ENCODE measurements at regions not wholly inside any gene's neighbourhood (a gene's known extent, or its start where the extent isn't known, plus 50 kb on each side); places are given as distances from the start of the nearest gene placed in this dataset.

DNA sequence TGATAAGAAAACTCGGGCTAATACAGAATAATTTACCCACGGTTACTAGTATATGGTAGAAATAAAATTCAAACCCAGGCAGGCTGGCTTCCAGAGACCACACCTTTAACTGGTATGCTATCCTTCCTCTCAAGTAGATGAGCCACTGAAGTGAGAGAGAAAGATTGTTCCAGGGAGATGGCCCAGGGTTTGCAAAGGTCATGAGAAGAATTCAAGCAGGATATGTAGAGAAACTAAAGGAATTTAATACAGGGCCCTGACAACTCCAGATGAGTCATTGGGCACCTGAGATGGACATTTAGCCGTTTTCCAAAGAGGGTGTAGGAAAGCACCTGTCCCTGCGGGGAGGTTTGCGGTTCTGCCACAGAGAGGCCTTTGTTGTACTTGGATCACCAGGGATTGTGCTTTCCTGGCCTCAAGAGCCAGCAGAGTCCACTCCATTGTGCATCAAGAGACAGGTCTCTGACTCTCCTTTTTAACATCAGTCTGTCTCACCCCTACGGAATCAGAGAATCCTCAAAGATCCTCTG, 152.7 kb upstream of the BLID start:
- no peak for DNase-seq

DNA sequence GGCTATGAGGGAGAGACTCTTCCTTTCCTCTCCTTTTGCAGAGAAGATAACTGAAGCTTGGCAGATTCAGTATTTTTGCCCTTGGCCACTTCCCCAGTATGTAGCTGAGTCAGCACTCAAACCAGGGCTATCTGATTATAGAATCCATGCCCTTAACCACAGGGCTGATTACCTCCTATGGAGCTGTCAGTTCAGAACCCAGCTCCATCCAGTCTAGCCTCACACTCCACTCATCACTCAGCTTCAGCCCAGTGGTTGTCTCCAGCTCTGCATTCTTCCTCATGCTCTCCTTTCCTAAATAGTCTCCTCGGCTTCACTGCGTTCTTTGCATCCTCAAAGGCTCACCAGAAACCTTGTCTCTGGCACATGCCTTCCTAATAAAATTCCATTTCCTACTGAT, 151.6 kb upstream of the BLID start:
- no peak for DNase-seq

DNA sequence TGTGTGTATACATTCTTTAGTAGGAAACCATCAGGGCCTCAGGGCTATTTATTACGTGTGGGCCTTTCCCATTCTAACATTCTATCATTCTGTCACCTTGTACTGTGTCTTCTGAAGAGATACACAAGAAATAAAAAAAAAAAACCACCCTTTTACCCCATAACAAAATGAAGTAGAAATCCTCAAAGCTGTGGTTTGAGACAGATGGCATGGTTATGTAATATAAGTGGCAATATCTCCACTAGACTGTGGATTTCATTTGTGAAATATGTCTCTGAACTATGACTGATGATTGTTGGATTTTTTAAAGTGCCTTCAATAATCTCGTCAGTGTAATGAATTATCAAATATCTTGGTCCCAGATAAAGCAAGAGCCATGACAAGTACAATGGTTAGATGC, 150.0 kb upstream of the BLID start:
- DNase-seq: no peak

DNA sequence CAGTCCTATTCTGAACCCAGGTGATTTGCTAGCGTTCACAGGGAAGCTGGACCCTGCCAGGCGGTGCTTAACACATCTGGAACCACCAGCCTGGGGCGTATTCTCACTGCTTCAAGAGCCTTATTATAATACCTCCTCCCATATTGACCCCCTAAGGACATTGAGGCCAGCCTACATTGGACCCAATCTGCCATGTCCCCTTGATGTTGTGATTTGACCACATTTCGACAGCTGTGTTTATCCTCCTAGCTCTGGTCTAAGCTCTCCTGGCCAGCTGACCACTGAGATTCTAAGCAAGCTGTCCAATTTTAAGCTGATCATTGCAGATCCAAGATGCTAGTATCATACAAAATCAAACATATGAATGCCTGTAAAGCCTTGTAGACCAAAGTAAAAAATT, 148.1 kb upstream of the BLID start:
- no peak for DNase-seq

DNA sequence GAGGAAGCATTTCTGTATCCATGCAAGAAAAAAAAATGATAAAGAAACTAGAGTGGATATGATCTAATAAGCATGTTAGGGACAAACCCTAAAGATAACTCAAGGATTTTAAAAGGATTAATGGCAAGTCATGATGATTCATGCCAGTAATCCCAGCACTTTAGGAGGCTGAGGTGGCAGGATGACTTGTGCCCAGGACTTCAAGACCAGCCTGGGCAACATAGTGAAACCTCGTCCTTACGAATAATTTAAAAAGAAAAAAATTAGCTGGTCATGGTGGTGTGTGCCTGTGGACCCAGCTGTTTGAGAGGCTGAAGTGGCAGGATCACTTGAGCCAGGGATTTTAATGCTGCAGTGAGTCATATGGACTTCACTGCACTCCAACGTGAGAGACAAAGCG, 145.5 kb upstream of the BLID start:
- no peak for DNase-seq

DNA sequence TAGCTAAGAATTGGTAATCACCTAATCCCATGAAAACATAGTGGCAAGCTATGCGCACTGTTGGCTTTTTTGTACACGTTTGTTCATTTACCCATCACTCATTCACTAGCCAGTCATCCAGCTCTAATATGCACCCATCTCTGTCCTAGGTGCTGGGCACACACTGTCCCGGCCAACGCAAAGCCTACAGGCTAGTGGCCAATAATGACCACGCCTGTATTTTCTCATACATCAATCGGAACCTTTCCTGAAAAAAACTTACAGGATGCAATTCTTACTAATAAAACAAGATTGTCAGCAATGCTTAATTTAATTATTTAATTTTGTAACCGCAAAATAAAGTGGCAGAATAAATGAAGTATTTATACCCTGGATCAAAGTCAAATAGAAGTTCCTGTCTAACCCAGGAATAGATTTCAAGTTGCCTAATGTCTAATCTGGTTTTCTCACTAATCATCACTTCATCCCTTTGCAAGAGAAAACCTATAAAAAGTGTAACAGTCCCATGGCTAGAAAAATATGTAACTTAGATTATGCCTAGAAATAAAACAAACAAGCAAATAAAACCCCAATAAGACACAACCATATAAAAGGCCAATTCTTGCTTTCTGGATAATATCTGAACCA, 143.3 kb upstream of the BLID start:
- DNase-seq: no peak

DNA sequence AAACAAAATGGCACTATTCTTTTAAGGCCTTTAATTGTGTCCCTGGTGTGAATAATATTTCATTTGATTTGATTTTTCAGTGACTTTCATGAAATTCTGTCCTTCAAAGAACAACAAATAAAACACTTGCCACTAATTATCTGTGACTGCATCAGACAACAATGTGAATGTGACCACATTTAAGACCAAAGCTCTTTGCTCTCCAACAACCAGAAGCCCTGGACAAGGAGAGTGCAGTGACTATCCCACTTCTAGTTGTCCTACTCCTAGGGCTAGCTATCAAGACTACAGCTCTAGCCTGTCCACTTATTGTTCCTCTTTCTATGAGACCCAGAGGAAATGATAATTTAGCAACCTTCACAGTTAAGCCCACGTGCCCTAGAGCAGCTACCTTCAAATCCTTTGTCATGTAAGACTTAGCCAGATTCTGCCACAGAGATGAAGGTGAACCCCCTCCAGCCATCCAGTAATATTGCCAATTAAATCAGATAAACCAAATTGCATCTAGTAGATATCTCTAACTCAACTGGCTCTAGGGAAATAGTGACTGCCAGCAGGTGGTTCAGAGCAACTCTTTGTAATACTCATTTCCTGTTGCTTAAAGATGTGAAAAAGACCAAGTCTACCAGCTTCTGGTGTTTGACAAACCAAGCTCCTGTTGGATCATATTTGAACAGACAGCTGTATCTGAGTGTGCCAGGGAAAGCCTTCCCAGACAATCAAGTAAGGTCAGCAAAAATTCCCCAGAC, 142.6 kb upstream of the BLID start:
- DNase-seq: no peak

DNA sequence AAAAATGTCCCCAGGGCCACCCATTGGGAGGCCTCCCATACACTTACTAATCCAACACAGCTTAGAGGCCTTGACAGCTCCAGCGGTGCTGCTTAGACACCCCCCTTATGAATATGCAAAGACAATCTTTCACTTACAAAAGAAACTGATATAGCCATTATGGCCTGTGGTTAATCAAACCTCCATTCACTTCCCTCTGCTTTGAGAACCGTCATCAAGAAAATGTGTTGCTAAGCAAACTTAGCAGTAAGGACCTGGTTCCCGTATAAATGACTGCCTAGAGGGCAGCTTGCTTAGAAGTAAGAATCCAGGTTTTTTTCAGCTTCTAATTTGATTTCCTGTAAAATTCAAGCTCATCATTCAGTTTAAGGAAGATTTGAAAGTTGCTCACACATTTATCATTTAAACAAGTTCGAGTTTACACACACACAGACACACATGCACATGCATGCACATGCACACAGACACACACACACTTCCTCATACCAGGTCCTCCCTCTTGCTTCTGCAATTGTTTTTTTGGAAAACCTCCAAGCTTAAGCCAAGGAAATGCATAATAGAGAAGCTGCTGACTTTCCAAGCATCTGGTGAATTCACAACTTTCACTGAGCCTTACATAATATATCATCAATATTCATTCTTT, 137.7 kb upstream of the BLID start:
- DNase-seq: no peak

DNA sequence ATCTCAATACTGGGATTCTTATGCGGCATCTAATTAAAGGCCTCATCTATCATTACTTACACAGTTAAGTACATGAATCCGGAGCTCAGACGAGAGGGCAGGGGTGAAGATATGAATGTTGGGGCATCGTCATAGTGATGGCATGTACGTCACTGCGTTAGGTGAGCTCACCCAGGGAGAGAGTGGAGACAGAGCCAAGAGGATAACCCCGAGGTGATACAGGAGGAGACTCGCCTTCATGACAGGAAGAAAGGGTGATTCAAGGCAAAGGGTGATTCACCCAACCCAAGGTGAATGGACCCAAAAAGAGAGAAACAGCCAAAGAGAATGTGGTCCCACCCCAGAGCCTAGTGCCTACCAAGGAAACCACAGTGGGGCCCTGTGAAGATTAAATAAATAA, 132.9 kb upstream of the BLID start:
- no peak for DNase-seq

DNA sequence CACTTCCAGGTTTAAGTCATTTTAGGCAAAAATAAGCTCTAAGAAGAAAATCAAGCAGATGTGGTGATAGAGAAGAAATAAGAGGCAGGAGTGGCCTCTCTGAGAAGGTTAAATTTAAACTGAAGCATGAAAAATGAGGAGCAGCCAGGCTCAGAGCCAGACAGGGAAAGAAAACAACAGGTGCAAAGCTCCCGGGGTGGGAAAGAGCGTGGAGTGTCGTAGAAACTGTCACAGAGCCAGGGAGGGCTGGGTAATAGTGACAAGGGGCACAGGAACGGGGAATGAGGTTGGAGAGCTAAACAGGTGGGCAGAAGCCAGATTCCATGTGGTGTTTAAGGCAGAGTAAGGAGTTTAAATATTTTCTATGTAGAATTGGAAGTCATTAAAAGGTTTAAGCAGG, 132.1 kb upstream of the BLID start:
- peak; percentile 94 for DNase-seq

DNA sequence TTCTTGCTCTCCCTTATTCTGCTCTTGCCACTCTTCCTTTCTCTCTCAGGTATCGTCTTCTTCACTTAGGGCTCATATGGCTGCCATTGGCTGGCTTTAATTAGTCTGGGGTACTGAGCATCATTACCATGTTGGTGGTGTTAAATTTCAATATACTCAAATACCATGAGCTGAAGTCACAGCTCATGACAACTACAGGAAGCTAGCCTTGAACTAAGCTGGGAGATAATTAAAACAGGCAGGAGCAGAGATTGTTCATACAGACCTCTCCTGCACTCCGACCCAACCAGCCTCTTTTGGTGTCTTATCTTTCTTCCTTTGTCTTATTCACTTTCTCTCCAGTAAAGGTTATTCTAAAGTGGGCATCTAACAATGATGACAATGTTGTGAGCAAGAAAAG, 130.9 kb upstream of the BLID start:
- DNase-seq: no peak

DNA sequence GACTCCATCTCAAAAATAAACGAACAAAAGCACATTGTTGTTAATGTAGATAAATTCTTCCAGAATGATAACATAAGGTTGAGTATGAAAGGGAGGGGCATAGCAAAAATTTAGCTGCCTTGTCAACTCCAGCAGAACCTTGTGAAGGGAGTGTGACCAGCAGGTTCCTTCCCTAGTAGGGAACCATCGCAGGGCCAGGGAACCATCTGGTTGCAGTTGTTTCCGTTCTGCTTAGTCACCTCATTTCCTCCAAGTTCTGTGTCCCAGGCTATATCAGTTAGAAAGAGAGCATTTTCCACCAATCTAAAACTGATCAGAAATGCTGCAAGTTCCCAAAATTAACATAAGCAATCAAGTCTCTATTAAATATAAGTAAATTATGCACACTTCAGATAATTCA, 126.7 kb upstream of the BLID start:
- DNase-seq: no peak

DNA sequence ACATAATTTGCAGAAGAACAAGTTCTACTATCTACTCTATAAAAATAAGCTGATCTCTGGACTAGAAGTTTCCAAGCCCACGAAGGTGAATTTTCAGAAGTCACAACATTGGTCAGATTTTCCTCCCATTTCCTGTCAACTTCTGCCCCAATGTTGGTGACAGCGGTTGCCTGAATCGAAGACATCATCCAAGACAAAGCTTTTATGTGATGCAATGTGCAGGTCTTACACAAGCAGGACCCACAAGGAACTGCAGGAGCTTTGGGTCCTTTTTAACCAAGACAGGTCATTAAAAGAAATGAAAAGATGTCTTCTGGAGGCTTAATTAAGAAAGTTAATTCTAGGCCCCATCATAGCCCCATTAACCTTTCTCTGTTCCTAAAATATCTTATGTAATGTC, 125.6 kb upstream of the BLID start:
- DNase-seq: no peak

DNA sequence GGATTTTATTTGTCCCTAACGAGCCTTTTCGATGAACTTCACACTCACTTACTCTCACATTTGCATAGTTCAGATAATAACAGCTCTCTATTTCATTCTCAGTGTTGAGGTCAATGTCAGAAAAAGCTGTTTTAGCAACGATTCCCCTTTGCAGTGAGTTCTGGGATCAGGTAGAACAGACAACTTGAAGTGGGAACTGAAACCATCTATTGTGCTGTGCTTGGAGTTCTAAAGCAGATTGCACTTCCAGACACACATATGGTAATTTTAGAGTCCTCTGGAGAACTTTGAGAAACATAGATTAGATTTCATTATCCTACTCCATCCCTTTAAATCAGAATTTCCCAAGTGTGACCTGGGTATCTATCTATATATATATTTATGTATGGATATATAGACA, 124.6 kb upstream of the BLID start:
- DNase-seq: no peak

DNA sequence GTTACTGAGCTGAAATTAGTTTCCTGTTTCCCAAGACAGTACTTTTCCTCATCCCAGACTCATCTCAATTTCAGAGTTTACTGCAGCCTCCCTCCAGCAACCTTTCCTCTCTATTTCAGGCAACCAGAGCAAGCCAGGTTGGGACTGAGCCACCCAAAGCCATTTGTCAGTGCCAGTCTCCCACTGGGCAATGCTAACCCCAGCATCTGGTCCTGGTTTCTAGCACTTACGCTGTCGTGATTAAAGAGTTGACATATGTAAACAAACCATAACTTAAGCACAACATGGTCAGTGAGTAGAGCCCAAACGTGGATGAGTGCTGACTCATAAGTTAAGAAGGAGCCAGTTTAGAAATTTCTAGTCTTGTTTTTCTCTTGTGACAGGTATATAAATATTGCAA, 119.6 kb upstream of the BLID start:
- no peak for DNase-seq

DNA sequence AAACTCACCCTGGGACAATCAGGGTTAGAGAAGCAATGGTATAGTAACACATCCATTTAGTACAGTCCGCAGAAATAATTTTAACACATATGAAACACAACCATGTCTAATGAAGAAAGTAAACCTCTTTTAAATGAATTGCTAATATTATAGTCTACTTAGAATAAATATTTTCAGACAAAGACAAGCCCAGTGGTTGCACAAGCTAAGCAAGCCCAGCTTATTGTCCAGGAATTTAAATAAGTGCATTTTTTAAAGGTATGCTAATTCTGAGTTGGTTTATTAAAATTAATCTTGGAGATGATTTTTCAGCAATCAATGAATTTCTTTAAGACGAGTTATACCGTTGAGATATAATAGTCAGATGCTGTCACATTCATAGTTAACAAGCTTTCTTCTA, 118.8 kb upstream of the BLID start:
- DNase-seq: no peak

DNA sequence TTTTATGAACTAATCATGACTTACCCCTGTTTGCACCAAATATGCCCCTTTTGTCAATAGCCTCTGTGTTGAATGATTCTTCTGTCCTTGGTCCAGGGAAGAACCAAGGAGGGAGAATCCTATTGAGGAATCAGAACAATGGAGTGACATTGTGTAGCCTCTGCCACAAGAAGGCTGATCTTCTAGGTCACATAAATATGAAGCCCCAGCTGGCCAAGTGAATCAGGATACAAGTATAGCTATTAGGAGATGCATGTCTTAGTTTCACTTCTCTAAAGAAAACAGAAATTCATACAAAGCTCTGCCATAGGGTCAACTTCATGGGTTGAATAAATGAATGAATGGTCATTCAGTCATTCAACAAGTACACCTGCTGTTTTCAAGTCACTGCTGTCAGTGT, 118.2 kb upstream of the BLID start:
- no peak for DNase-seq

DNA sequence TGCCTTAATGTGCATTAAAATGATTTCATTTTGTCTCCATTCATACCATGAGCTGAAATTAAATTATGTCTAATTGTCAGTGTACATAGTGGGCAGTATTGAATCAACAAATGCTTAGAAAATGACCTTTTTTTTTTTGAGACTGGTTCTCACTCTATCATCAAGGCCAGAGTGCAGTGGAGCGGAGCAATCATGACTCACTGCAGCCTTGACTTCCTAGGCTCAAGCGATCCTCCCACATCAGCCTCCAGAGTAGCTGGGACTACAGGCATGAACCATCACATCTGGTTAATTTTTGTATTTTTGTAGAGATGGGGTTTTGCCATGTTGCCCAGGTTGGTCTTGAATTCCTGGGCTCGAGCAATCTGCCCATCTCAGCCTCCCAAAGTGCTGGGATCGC, 117.0 kb upstream of the BLID start:
- DNase-seq: no peak

DNA sequence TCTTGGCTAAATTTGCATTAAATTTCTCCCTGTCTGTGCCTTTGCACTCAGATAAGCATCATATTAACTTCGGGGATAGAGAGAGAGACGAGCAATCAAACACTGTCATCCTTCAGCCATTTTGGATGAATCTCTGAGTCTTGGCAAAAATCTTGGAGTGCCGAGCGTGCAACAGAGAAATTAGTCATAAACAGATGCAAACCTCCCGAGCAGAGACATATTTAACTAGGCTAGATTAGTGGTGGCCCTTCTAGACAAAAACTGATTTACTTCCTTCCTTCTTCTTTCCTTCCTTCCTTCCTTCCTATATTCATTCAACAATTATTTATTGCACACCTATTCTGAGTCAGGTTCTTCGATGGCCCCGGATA, 114.4 kb upstream of the BLID start:
- no peak for DNase-seq

DNA sequence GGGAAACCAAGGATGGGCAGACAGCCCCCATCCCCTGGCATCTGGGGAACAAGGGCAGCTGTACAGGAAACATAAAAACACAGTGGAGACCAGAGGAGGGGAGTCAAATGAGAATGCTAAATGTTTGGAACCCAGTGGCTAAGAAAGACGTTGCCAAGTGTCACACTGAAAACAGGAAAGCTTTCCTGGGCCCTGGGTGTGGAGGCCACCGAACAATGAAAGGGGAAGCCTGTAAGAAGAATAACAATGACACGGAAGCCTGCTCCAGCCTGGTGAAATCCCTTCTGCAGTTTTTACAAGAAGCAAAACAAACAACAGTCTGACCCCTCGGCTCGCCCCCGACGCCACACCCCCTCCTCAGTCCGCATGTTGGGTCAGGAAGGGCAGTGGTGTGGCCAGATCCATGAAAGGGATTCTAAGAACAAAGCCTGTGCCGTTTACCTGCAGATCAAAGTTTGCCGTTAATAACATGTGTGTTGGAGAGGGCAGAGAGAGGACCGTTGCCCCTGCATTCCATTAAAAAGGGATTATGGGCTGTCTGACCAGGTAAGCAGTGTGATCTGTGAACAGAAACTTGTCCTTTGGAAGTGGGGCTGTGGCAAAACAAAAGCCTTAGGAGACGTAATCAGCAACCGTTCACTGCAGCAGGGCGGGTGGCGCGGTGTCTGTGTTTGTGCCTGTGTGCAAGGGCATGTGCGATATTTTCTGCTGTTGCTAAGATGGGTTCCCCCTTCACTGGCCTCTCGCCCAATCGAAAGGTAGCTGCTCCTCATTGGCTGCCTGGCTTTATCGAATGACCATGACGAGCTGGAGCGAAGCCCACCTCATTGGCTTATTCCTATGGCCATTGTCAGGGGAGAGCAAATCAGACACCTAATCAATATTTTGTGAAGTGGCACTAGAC, 113.7 kb upstream of the BLID start:
- DNase-seq: no peak

DNA sequence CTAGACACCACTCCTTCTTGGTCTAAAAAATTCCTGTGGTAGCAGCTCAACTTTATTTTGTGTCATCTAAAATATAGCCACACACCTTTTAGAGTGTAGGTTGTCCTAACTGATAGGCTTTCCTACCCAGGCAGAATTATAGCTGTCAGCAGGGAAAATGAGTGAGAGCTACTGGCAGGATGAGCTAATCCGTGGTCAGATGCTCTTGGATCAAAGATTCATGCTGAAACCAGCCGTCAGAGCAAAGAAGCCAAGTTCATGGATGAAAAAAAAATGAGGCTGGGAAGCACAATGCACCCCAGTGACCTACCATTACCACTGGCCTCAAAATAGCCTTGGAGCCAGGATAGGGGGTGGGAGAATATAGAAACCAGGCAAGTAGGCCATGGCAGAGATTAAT, 113.1 kb upstream of the BLID start:
- no peak for DNase-seq

DNA sequence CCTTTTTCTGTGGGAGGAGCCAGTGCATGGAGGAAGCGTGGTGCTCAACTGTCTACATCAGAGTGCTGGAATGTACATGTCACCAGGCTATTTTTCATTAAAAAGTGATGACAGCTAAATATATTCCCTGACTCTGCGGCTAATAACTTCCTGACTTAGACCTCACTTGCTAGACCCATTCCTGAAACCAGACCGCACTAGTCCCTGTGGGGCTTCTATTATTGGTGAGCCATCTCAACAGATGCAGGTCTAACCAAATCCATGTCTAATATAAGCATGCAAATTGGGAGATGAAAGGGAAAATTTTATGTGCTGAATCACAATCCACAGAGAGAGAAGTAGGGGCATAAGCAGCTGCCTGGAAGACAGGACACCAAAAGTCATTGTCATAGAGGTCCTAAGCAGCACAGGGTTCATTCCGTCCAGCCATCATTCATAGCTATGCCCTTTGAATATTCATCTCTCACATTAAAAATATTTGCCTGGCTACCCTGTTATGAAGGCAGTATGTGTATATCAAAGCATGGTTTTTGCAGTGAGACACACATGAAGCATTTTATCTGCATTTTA, 110.9 kb upstream of the BLID start:
- no peak for DNase-seq

DNA sequence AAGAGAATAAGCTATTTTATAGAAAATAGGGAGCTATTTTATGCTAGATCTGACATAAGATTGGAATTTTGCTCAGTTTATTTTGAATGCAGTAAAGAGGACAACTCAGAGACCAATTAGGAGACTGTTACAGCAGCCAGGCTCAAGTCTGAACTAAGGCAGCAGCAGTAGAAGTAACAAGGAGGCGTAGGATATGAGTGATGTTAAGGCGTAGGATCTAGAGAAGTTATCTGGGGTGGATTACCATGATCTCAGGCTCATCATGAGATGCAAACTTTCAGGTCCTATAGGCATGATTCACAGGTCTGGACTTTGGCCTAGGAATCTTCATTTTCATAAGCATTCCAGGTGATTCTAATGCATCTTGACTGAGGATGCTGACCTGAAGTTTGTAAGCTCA, 108.9 kb upstream of the BLID start:
- DNase-seq: no peak
